ENCODE measurements at regions not wholly inside any gene's neighbourhood (a gene's known extent, or its start where the extent isn't known, plus 50 kb on each side); places are given as distances from the start of the nearest gene placed in this dataset.

- TF ChIP-seq CTCF (IDR thresholded peaks at IDR 0.05; ENCODE audit: insufficient read depth, low read depth, low read length, missing control alignments): no peak
- DNase-seq (ENCODE audit: low read depth): no peak
- H3K4me3 ChIP-seq (ENCODE audit: low read depth, low read length): no peak overlapping the region
Observed at GRCh38 chr1:168972887-168973286, 133.6 kb upstream of the ATP1B1 start.

- no peak for DNase-seq (ENCODE audit: low read depth)
- no peak for TF ChIP-seq CTCF (IDR thresholded peaks at IDR 0.05; ENCODE audit: insufficient read depth, low read depth, low read length, missing control alignments)
- H3K4me3 ChIP-seq (ENCODE audit: low read depth, low read length): no peak overlapping the region
Observed at GRCh38 chr1:168974117-168974516, 132.4 kb upstream of the ATP1B1 start.

- DNase-seq (ENCODE audit: low read depth): no peak
- no peak overlapping the region for H3K4me3 ChIP-seq (ENCODE audit: low read depth, low read length)
- TF ChIP-seq CTCF (IDR thresholded peaks at IDR 0.05; ENCODE audit: insufficient read depth, low read depth, low read length, missing control alignments): no peak
Observed at GRCh38 chr1:168974611-168975010, 131.9 kb upstream of the ATP1B1 start.

GRCh38 chr1:168976267-168976666 is 130.2 kb upstream of the ATP1B1 start:
- no peak for TF ChIP-seq CTCF (IDR thresholded peaks at IDR 0.05; ENCODE audit: insufficient read depth, low read depth, low read length, missing control alignments)
- H3K4me3 ChIP-seq (ENCODE audit: low read depth, low read length): no peak overlapping the region
- no peak for DNase-seq (ENCODE audit: low read depth)

GRCh38 chr1:168977618-168978017 is 128.9 kb upstream of the ATP1B1 start:
- no peak for DNase-seq (ENCODE audit: low read depth)
- no peak overlapping the region for H3K4me3 ChIP-seq (ENCODE audit: low read depth, low read length)
- TF ChIP-seq CTCF (IDR thresholded peaks at IDR 0.05; ENCODE audit: insufficient read depth, low read depth, low read length, missing control alignments): no peak

GRCh38 chr1:168979276-168979675 is 127.2 kb upstream of the ATP1B1 start:
- DNase-seq (ENCODE audit: low read depth): no peak
- no peak for TF ChIP-seq CTCF (IDR thresholded peaks at IDR 0.05; ENCODE audit: insufficient read depth, low read depth, low read length, missing control alignments)
- no peak overlapping the region for H3K4me3 ChIP-seq (ENCODE audit: low read depth, low read length)

- H3K4me3 ChIP-seq (ENCODE audit: low read depth, low read length): no peak overlapping the region
- no peak for DNase-seq (ENCODE audit: low read depth)
- no peak for TF ChIP-seq CTCF (IDR thresholded peaks at IDR 0.05; ENCODE audit: insufficient read depth, low read depth, low read length, missing control alignments)
Observed at GRCh38 chr1:168980180-168980579, 126.3 kb upstream of the ATP1B1 start.
